Epidermal melanocyte (primary cell): ENCODE measurements at regions not wholly inside any gene's neighbourhood (a gene's known extent, or its start where the extent isn't known, plus 50 kb on each side); places are given as distances from the start of the nearest gene placed in this dataset.

Source experiments
- DNase-seq: peaks from one replicate; pipeline ENCODE4 v3.0.0; 2011; ENCODE audit warnings: low spot score; ENCODE audit not compliant: insufficient read length

DNA sequence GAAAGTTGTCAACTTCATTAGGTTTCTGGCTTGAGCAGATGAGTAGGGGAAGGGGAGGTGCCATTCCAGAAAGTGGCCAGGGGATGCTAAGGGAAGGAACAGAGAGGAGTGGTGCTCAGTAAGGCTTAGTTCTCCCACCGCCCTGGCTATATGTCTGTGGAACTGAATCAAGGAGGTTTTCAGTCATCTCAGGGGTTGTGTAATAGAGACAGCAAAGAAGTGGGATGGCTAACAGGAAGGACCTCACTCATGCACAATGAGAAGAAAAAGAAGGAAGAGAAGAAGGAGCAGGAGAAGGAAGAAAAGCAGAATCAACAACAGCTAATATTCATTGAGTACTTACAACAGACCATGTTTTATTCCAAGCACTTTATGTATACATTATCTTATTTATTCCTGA is 368.7 kb downstream of the MID1IP1 start:
- DNase-seq = no peak

DNA sequence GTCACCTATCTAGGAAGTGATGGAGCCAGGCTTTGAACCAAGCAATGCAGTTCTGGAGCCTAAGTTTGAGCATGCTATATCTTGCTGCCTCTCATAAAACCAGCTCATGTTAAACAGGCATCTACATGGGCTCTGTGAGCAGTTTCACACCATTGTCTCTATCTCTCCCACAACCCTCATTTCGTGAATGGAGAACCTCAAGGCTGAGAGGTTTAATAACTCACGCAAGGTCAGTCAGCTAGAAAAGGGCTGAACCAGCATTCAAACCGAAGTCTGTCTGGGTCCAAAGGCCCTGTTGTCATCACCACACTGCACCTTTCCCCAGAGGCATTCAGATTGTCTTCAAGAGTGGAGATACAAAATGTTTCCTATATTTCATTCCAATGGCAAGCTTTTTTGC is 369.2 kb downstream of the MID1IP1 start:
- DNase-seq = no peak

DNA sequence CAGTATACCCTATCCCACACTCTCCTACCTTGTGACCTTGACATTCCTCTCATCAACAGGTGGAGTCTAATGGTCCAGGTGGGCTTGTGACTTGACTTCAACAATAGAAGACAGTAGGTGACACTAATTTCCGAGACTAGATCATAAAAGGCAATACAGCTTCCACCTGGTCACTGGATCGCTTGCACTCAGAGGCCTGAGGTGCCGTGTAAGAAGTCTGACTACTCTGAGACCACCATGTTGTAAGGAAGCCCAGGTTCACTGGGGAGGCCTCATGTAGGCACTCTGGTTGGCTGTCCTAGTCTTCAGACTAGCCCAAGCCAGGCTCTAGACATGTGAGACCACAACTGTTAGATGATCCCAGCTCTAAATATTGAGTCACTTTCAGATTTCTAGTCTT is 370.4 kb downstream of the MID1IP1 start:
- no peak for DNase-seq

DNA sequence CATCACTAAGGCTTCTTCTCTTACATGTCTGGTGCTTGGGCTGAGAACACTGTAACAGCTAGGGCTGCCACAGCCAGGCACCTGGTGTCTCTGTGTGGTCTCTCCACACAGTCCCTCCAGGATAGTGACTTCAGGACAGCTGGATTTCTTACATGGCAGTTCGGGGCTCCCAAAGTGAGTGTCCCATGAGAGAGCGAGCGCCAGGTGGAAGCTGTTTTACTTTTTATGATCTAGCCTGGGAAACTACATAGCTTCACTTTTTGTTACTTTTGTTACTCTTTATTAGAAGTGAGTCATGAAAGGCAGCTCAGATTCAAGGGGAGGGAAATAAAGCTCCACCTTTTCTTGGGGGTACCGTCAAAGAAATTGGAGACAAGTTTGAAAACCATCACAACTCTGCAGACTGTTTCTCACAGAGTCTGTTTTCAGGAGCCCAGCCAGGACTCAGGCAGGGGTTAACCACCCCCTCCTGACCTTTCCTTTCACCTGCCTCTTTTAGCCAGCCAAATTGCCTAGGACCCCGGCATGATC is 373.0 kb downstream of the MID1IP1 start:
- no peak for DNase-seq

DNA sequence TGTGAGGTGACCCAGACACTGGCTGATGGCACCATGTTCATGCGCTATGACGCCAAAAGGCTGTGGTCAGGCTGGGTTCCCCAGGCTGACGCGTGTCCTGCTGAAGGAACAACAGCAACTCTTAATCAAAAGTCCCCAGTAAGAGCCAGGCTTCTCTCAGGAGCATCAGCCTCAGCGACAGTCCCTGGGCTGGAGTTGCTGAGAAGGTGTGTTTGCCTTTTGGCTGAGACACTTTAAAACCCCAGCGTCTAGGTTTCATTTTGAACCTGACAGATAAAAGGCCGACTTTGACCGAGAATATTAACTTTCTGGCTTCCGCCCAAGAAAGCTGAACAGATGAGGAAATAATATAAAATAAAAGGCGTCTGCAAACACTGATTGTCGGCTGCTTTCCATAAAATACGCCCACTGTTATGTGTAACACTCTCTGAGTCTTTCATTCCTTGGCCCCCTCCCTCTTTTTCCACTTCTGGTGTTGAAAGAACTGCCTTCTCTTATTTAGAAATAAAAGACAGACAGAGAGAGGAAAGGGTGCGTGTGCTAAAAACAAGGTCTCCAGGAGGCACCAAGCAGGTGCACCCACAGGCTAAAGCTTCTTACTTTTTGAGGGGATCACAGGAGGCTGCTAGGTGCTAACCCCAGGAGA is 373.6 kb downstream of the MID1IP1 start:
- no peak for DNase-seq

DNA sequence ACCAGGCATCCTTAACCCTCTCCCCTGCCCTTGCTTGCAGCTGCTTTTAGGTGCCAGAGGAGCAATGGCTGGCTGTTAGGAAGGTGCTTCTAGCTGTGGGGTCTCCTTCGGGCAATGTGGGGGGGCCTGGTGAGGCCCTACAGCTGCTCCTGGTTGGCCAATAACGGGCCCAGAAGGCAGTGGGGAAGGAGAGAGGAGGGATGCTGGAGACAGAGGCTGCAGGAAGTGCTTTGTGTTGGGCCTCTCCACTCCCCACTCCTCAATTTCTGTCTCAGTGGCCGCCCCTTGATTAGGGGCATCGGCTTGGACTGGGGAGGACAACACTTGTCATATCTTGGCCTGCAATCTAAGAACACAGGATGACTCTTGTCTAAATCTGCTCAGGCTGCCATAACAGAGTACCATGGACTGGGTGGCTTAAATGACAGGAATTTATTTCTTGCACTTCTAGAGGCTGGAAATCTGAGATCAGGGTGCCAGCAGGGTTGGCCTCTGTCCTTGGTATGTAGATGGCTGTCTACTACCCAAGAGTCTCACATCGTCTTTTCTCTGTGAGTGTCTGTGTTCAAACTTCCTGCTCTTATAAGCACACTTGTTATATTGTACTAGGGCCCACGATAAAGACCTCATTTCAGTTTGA is 374.3 kb downstream of the MID1IP1 start:
- DNase-seq = no peak

- no peak for DNase-seq
Observed at GRCh38 chrX:39176105-39176504, 374.8 kb downstream of the MID1IP1 start.

DNA sequence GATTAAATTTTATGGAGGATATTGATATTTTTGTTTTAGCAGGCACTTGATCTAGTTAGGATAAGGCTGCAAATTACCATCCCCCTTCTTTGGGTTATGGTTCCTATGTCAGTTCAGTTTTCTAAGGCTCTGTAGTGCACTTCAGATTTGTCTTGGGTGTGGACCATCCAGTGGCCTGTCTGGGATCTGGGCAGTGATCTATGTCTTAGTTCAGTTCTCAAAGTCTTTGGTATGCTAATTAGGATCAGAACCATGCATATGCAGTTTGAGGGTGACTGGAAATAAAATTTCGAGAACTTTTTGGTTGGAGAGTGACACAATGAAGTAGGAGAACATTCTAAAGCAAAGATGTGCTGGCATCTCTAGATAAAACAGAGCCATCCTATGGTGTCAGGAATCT is 388.2 kb downstream of the MID1IP1 start:
- DNase-seq = no peak

DNA sequence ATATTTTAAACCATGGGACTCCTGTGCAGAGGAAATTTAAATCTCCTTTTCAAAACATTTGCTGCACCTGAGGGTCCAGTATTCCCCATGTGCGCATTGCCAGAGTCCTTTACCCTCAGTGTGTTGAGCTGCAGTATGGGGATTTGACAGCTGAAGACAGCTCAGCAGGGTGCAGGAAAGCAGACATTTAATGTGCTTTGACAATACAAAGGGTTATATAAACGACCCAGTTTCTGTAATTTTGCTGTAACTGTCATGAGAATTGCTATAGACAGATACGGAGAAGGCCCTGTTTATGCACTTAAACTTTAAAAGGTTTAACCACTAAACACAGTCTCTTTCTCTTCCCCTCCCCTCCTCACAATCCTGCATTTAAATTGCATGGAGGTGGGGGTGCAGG is 393.4 kb downstream of the MID1IP1 start:
- no peak for DNase-seq

- DNase-seq = no peak
Observed at GRCh38 chrX:39195156-39195555, 393.9 kb downstream of the MID1IP1 start.

DNA sequence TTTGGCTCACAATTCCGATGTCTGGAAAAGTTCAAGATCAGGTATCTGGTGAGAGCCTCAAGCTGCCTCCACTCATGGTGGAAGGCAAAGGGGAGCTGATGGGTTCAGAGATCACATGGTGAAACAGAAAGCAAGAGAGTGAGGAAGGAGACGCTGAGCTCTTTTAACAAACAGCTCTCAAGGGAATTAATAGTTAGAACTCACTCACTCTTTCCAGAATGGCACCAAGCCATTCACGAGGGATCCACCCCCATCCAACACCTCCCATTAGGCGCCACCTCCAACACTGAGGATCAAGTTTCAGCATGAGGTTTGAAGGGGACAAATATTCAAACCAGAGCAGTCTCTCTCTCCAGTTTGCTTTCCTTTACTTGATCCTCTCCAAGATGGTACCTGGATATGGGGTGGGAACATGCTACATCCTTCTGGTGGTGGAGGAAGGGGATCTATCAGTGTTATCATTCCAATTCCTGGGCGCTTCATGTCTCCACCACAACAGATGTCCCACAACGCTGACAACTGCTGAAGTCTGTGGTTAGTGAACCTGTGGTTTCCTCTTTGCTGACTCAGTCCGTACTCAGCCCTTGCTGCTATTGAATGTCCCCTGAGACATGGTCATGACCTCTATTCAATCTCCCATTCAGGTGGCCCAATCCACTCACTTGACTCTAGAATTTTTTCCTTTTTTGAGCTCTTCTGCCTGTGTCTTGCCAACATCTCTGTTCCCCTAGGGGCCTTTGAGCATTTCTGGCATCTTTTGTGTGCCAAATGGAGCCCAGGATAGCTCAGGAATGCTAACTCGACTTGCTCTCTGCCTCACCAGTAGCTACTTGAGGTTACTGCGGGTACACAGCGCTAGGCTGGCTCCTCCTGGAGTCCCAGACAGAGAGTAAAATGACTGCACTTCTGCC is 395.2 kb downstream of the MID1IP1 start:
- no peak for DNase-seq

- DNase-seq = no peak
Observed at GRCh38 chrX:39199429-39199828, 398.2 kb downstream of the MID1IP1 start.

DNA sequence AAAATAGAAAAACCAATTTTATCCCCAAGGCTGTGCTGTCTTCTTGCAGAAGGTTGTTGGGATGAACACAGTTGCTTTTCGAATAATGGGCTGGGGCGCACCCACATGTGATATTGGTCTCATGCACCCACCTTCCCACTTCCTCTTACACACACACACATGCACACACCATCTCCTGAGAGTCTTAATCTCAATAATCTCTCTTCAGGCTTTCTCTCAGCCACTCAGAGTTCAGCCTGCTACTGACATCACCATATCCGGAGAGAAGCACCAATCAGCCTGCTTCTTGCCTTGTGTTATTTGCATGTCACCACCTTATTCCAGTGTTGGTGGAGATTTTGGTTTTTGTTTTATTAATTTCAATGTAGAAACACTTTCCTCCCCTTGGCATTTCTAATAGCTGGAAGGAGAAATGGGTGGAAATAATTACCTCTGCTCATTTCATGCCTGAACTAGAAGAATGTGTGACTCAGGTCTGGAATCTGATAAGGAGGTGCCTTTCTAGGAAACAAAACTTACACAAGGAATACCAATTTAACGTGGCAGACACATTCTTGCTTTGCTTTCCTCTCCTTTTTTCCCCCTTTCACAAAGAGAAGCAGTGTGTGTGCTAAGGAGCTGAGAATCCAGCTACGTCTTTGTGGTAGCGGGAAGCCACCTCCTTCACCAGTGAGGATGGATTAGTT is 400.2 kb downstream of the MID1IP1 start:
- no peak for DNase-seq

GRCh38 chrX:39202641-39203040 is 401.4 kb downstream of the MID1IP1 start:
- DNase-seq = no peak

GRCh38 chrX:39203427-39203826 is 402.2 kb downstream of the MID1IP1 start:
- no peak for DNase-seq

- DNase-seq = no peak
Observed at GRCh38 chrX:39204353-39204752, 403.1 kb downstream of the MID1IP1 start.

DNA sequence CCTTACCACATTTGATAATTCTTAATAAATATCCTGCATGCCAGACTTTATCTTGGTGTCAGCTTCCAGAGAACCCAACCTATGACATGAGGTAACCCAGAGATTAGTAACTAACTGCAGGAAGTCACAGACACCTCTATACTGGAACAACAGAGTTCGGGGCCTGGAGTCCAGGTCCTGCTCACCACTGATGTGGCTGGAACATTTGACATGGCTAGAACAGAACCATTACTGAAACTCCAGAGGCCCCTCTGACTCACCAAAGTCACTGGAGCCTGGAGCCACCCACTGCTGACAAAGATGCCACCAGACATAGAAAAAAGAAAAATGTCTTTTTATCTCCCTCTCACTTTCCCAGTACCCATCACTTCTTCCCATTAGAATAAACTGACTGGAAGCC is 403.7 kb downstream of the MID1IP1 start:
- no peak for DNase-seq

GRCh38 chrX:39205467-39205866 is 404.2 kb downstream of the MID1IP1 start:
- DNase-seq = no peak

DNA sequence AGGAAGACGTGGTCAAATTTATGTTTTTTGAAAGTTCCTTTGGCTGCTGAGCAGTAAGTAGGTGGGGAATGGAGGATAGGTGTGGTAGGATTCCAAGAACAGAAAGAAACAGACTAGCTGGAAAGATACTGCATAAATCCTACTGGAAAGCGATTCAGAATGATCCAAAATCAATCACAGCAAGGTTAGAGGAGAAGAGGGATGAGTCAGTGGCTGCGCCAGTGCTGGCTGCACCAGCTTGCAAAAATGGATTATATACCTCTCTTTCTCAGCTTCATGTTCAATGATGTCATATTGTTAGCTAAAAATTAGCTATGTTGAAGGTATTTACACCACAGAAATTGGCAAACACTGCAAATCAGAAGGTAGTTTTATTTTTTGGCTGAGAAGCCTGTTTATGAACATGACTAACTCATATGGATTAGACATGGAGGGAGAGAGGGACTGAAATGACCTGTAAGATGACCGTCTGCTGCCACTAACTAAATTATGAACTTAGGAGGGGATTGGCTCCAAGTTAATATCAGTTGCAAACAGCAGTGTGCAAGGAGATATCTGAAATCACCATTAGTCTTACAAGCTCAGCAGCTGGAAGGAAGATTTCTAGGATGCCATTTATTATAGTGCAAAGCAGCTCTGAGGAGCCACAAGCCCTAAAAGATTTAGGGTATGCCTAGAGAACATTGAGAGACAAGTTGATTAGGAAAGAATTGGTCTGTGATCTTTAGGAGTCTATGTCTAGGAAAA is 405.3 kb downstream of the MID1IP1 start:
- DNase-seq = no peak

DNA sequence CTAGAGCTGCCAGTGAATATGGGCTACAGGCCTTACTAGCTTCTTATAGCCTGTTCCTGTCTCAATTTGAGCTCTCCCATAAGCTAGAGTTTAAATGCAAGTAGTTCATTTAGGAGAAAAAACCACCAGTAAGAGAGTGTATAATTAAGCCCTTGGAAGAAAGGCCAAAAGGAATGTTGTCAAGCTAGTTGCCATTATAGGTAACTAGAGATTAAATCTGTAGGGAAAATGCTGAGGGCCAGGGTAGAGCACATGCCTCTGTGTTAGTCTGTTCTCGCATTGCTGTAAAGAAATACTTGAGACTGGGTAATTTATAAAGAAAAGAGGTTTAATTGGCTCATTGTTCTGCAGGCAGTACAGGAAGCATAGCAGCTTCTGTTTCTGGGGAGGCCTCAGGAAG is 410.2 kb downstream of the MID1IP1 start:
- no peak for DNase-seq

DNA sequence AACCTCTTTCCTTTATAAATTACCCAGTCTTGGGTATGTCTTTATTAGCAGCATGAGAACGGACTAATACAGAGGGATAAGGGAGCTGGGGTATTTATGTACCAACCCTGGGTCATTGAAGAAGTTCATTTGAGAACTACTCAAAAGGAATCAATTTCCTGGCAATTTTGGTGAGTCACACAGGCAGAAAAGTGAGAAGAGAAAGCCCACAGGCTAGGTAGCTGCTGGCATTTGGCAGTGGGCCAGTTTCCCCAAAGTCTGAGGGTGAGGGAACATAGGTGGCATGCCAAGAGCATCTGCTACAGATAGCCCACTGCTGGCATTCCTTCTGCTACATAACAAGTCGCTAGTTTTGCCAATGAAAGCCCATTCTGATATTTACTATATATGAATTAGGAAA is 411.2 kb downstream of the MID1IP1 start:
- no peak for DNase-seq
